ENCODE measurements at regions not wholly inside any gene's neighbourhood (a gene's known extent, or its start where the extent isn't known, plus 50 kb on each side); places are given as distances from the start of the nearest gene placed in this dataset.

GRCh38 chr6:81849248-81849647 is 96.8 kb upstream of the TENT5A start:
- Histone ChIP-seq H3K27me3 (ENCODE audit: insufficient read depth, low read length) (no peaks in the 10 kb centered on the region), H3K14ac (ENCODE audit: low read length) (no peak overlapping the region), H2AK5ac (ENCODE audit: low read length) (no peak overlapping the region), H3K18ac (ENCODE audit: low read length) (no peak overlapping the region), H3K4me1 (ENCODE audit: control insufficient read depth in 1 of 2, insufficient read depth in 2 of 2, low read length in 2 of 2) (no peaks in the 10 kb centered on the region), H2BK12ac (ENCODE audit: low read length) (no peak overlapping the region), H3K36me3 (ENCODE audit: control insufficient read depth in 1 of 2, insufficient read depth in 2 of 2, low read length in 2 of 2) (no peaks in the 10 kb centered on the region), H2BK5ac (ENCODE audit: low read depth, low read length, poor library complexity) (no peak overlapping the region), H4K8ac (ENCODE audit: low read depth, low read length) (no peak overlapping the region), H3K4me3 (ENCODE audit: low read depth, low read length) (no peak overlapping the region), H3K4me2 (ENCODE audit: low read length) (no peak overlapping the region), H3K79me1 (ENCODE audit: low read length) (no peaks in the 10 kb centered on the region), H4K12ac (ENCODE audit: low read depth, low read length) (no peak overlapping the region), H4K91ac (ENCODE audit: low read depth, low read length) (no peak overlapping the region), H3K23ac (ENCODE audit: low read length) (no peak overlapping the region), H3K9ac (ENCODE audit: low read length) (no peak overlapping the region), H3K27ac (ENCODE audit: low read depth, low read length) (no peak overlapping the region), H2AFZ (ENCODE audit: insufficient read depth, low read length, poor library complexity) (no peak overlapping the region), H3K9me3 (ENCODE audit: insufficient read depth, low read depth, low read length) (no peaks in the 10 kb centered on the region), H2BK120ac (ENCODE audit: insufficient read depth, low read length, poor library complexity) (no peak overlapping the region), H3K4ac (ENCODE audit: low read depth, low read length) (no peak overlapping the region), H3K79me2 (ENCODE audit: control insufficient read depth, insufficient read depth, low read length, poor library complexity) (no peaks in the 10 kb centered on the region)
- DNase-seq, result no peak
- WGBS (ENCODE audit: extremely low coverage, insufficient coverage, insufficient read length), result no CpG with 5 or more reads among the region's 4 CpGs

GRCh38 chr6:81847866-81848265 is 95.4 kb upstream of the TENT5A start:
- no peak overlapping the region for H4K91ac ChIP-seq (ENCODE audit: low read depth, low read length)
- H2BK12ac ChIP-seq (ENCODE audit: low read length), result no peak overlapping the region
- H3K18ac ChIP-seq (ENCODE audit: low read length), result no peak overlapping the region
- no peaks in the 10 kb centered on the region for H3K9me3 ChIP-seq (ENCODE audit: insufficient read depth, low read depth, low read length)
- H3K27me3 ChIP-seq (ENCODE audit: insufficient read depth, low read length), result no peaks in the 10 kb centered on the region
- no peaks in the 10 kb centered on the region for H3K79me2 ChIP-seq (ENCODE audit: control insufficient read depth, insufficient read depth, low read length, poor library complexity)
- no peak overlapping the region for H2BK5ac ChIP-seq (ENCODE audit: low read depth, low read length, poor library complexity)
- H3K4ac ChIP-seq (ENCODE audit: low read depth, low read length), result no peak overlapping the region
- no peak overlapping the region for H4K12ac ChIP-seq (ENCODE audit: low read depth, low read length)
- no peak overlapping the region for H3K4me2 ChIP-seq (ENCODE audit: low read length)
- DNase-seq, result no peak
- no peak overlapping the region for H4K8ac ChIP-seq (ENCODE audit: low read depth, low read length)
- no peak overlapping the region for H2AK5ac ChIP-seq (ENCODE audit: low read length)
- no CpG with 5 or more reads among the region's 3 CpGs for WGBS (ENCODE audit: extremely low coverage, insufficient coverage, insufficient read length)
- no peaks in the 10 kb centered on the region for H3K79me1 ChIP-seq (ENCODE audit: low read length)
- H3K4me1 ChIP-seq (ENCODE audit: control insufficient read depth in 1 of 2, insufficient read depth in 2 of 2, low read length in 2 of 2), result no peaks in the 10 kb centered on the region
- H3K14ac ChIP-seq (ENCODE audit: low read length), result no peak overlapping the region
- no peak overlapping the region for H3K23ac ChIP-seq (ENCODE audit: low read length)
- H3K36me3 ChIP-seq (ENCODE audit: control insufficient read depth in 1 of 2, insufficient read depth in 2 of 2, low read length in 2 of 2), result no peaks in the 10 kb centered on the region
- H2AFZ ChIP-seq (ENCODE audit: insufficient read depth, low read length, poor library complexity), result no peak overlapping the region
- H3K9ac ChIP-seq (ENCODE audit: low read length), result no peak overlapping the region
- H2BK120ac ChIP-seq (ENCODE audit: insufficient read depth, low read length, poor library complexity), result no peak overlapping the region
- H3K4me3 ChIP-seq (ENCODE audit: low read depth, low read length), result no peak overlapping the region
- no peak overlapping the region for H3K27ac ChIP-seq (ENCODE audit: low read depth, low read length)

GRCh38 chr6:81844686-81845085 is 92.2 kb upstream of the TENT5A start:
- no peak overlapping the region for H2AFZ ChIP-seq (ENCODE audit: insufficient read depth, low read length, poor library complexity)
- no CpG with 5 or more reads among the region's 2 CpGs for WGBS (ENCODE audit: extremely low coverage, insufficient coverage, insufficient read length)

GRCh38 chr6:81843302-81843701 is 90.8 kb upstream of the TENT5A start:
- Histone ChIP-seq H3K79me2 (ENCODE audit: control insufficient read depth, insufficient read depth, low read length, poor library complexity) (no peaks in the 10 kb centered on the region), H4K12ac (ENCODE audit: low read depth, low read length) (no peak overlapping the region), H3K27me3 (ENCODE audit: insufficient read depth, low read length) (no peaks in the 10 kb centered on the region), H2AK5ac (ENCODE audit: low read length) (no peak overlapping the region), H3K4me3 (ENCODE audit: low read depth, low read length) (no peak overlapping the region), H4K91ac (ENCODE audit: low read depth, low read length) (no peak overlapping the region), H3K23ac (ENCODE audit: low read length) (no peak overlapping the region), H3K79me1 (ENCODE audit: low read length) (no peaks in the 10 kb centered on the region), H3K18ac (ENCODE audit: low read length) (no peak overlapping the region), H2BK12ac (ENCODE audit: low read length) (peak overlapping the region; percentile 9), H3K4ac (ENCODE audit: low read depth, low read length) (no peak overlapping the region), H2AFZ (ENCODE audit: insufficient read depth, low read length, poor library complexity) (no peak overlapping the region), H3K14ac (ENCODE audit: low read length) (no peak overlapping the region), H4K8ac (ENCODE audit: low read depth, low read length) (no peak overlapping the region), H3K4me2 (ENCODE audit: low read length) (no peak overlapping the region), H3K36me3 (ENCODE audit: control insufficient read depth in 1 of 2, insufficient read depth in 2 of 2, low read length in 2 of 2) (no peaks in the 10 kb centered on the region), H3K9ac (ENCODE audit: low read length) (no peak overlapping the region), H2BK120ac (ENCODE audit: insufficient read depth, low read length, poor library complexity) (no peak overlapping the region), H3K27ac (ENCODE audit: low read depth, low read length) (no peak overlapping the region), H3K4me1 (ENCODE audit: control insufficient read depth in 1 of 2, insufficient read depth in 2 of 2, low read length in 2 of 2) (no peaks in the 10 kb centered on the region), H3K9me3 (ENCODE audit: insufficient read depth, low read depth, low read length) (no peaks in the 10 kb centered on the region), H2BK5ac (ENCODE audit: low read depth, low read length, poor library complexity) (no peak overlapping the region)
- no peak for DNase-seq
- no CpG with 5 or more reads among the region's 2 CpGs for WGBS (ENCODE audit: extremely low coverage, insufficient coverage, insufficient read length)

More at GRCh38 chr6:81844686-81845085, 92.2 kb upstream of the TENT5A start:
- Histone ChIP-seq H2BK120ac (ENCODE audit: insufficient read depth, low read length, poor library complexity) (no peak overlapping the region), H4K12ac (ENCODE audit: low read depth, low read length) (no peak overlapping the region), H3K4ac (ENCODE audit: low read depth, low read length) (no peak overlapping the region), H3K23ac (ENCODE audit: low read length) (no peak overlapping the region), H4K91ac (ENCODE audit: low read depth, low read length) (no peak overlapping the region), H3K79me2 (ENCODE audit: control insufficient read depth, insufficient read depth, low read length, poor library complexity) (no peaks in the 10 kb centered on the region), H3K4me2 (ENCODE audit: low read length) (no peak overlapping the region), H3K27me3 (ENCODE audit: insufficient read depth, low read length) (no peaks in the 10 kb centered on the region), H3K4me3 (ENCODE audit: low read depth, low read length) (no peak overlapping the region), H4K8ac (ENCODE audit: low read depth, low read length) (no peak overlapping the region), H2AK5ac (ENCODE audit: low read length) (no peak overlapping the region), H3K36me3 (ENCODE audit: control insufficient read depth in 1 of 2, insufficient read depth in 2 of 2, low read length in 2 of 2) (no peaks in the 10 kb centered on the region), H2BK5ac (ENCODE audit: low read depth, low read length, poor library complexity) (no peak overlapping the region), H3K79me1 (ENCODE audit: low read length) (no peaks in the 10 kb centered on the region), H3K9ac (ENCODE audit: low read length) (no peak overlapping the region), H3K9me3 (ENCODE audit: insufficient read depth, low read depth, low read length) (no peaks in the 10 kb centered on the region), H3K27ac (ENCODE audit: low read depth, low read length) (no peak overlapping the region), H2BK12ac (ENCODE audit: low read length) (no peak overlapping the region), H3K4me1 (ENCODE audit: control insufficient read depth in 1 of 2, insufficient read depth in 2 of 2, low read length in 2 of 2) (no peaks in the 10 kb centered on the region), H3K14ac (ENCODE audit: low read length) (no peak overlapping the region), H3K18ac (ENCODE audit: low read length) (no peak overlapping the region)
- DNase-seq, result peak in 1 of 2 donors; percentile 27

Data from trophoblast cell (in vitro differentiated cells and primary cell).